Ovary (tissue), 3 donors: ENCODE measurements at regions not wholly inside any gene's neighbourhood (a gene's known extent, or its start where the extent isn't known, plus 50 kb on each side); places are given as distances from the start of the nearest gene placed in this dataset.

ENCODE experiments used
- POLR2A ChIP-seq: fragments of 450-650 bp; IDR thresholded peaks from one replicate; pipeline ENCODE4 v1.6.1; 2017; ENCODE audit warnings: antibody characterized with exemption, mild to moderate bottlenecking, moderate library complexity
- TF ChIP-seq, protein P1 (sequence below), 3 donors: fragments of 450-650 bp in 2 of 3; fragments of 200-600 bp in 1 of 3; IDR thresholded peaks; one replicate each; pipeline versions ENCODE4 v1.5.1 to v1.8.0; 2016 to 2022; ENCODE audit warnings: antibody characterized with exemption in 3 of 3, mild to moderate bottlenecking in 1 of 3
- donor health status: DM: no; HTN: no; CAD: no.

DNA sequence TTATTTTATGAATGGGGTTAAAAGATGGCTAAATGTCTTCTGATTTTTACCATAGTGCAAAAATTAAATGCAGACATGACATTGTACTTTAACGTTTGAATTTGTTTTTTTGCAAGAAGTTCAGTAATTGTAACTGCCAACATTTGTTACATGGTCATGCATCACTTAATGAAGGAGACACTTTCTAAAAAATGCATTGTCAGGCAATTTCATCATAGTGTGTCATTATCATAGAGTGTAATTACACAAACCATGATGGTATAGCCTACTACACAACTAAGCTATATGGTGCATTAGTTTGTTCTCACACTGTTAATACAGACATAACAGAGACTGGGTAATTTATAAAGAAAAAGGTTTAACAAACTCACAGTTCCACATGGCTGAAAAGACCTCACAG lies 50.0 kb upstream of the NAA35 start:
- TF ChIP-seq, protein P1, sequence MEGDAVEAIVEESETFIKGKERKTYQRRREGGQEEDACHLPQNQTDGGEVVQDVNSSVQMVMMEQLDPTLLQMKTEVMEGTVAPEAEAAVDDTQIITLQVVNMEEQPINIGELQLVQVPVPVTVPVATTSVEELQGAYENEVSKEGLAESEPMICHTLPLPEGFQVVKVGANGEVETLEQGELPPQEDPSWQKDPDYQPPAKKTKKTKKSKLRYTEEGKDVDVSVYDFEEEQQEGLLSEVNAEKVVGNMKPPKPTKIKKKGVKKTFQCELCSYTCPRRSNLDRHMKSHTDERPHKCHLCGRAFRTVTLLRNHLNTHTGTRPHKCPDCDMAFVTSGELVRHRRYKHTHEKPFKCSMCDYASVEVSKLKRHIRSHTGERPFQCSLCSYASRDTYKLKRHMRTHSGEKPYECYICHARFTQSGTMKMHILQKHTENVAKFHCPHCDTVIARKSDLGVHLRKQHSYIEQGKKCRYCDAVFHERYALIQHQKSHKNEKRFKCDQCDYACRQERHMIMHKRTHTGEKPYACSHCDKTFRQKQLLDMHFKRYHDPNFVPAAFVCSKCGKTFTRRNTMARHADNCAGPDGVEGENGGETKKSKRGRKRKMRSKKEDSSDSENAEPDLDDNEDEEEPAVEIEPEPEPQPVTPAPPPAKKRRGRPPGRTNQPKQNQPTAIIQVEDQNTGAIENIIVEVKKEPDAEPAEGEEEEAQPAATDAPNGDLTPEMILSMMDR (IDR thresholded peaks at IDR 0.05), result no peak
- no peak for TF ChIP-seq POLR2A
